HG02970 (cell line): ENCODE measurements at regions not wholly inside any gene's neighbourhood (a gene's known extent, or its start where the extent isn't known, plus 50 kb on each side); places are given as distances from the start of the nearest gene placed in this dataset.
"Not testable (repeated sequence)": the region's sequence is repeated elsewhere in the genome, so short reads cannot be mapped to it uniquely, and the experiment has no call there.

Experiments
- ATAC-seq: cut with Tn5 transposase; IDR thresholded peaks from one replicate; pipeline ENCODE4 v1.9.1; 2021; ENCODE audit warnings: mild to moderate bottlenecking, moderate library complexity, moderate number of reproducible peaks; ENCODE audit not compliant: unreplicated experiment, low FRiP score

DNA sequence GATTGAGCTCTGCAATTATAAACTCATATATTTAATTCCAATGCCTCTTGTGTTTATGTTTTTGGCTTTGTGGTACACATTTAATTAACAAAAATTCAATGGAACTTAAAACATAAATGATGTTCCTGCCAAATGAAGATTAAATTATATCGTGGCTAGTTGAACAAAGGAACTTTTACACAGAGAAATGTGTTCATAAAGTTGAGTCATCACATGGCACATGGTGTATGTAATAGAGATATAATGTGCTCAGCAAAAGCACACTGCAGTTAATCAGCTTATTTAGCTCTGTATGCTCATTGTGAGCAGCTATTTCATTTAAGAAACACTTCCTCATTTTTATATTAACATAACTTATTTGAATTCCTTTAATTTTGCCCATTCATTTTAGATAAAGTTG is 1295.6 kb upstream of the CITED2 start:
- ATAC-seq, result no peak

DNA sequence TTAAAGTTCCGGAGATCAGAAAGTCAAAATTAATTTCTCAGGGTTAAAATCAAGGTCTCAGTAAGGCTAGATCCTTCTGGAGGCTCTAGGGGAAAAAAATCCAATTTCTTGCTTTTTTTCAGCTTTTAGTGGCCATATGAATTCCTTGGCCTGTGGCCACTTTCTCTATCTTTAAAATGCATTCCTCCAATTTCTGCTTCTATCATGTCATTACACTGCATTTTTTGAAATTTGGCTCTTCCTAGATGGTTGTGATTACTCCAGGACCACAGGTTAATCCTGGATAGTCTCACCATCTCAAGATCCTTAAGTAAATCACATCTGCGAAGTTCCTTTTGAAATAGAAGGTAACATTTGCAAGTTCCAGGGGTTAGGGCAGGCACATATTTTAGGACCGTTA is 1294.9 kb upstream of the CITED2 start:
- no peak for ATAC-seq

DNA sequence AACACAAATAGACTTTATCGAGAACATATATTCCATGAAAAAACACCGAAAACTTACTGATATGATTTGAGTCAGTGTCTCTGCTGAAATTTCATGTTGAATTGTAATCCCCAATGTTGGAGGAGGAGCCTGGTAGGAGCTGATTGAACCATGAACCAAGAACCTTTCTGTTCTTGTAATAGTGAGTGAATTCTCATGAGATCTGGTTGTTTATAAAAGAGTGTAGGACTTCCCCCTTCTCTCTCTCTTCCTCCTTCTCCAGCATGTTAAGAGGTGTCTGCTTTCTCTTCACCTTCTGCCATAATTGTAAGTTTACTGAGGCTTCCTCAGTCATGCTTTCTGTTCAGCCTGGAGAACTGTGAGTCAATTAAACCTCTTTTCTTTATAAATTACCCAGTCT is 1289.3 kb upstream of the CITED2 start:
- ATAC-seq, result no peak

DNA sequence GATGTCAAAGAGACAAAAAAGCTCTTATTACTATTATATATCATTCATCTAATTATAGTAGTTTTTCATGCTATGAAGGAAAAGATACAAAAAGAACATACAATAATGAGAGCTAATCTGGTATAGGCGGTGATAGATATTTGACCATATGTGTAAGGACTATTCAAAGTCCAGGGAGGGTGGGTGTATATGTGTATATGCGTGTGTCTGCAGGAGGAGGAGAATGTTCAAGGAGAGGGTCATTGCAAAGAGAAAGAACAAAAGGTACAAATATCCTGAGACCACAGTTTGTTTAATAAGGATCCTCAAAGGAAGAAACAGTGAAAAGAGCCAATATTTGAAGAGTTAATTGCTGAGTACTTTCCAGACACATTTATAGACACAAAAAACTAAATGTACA is 1288.6 kb upstream of the CITED2 start:
- ATAC-seq, result no peak

DNA sequence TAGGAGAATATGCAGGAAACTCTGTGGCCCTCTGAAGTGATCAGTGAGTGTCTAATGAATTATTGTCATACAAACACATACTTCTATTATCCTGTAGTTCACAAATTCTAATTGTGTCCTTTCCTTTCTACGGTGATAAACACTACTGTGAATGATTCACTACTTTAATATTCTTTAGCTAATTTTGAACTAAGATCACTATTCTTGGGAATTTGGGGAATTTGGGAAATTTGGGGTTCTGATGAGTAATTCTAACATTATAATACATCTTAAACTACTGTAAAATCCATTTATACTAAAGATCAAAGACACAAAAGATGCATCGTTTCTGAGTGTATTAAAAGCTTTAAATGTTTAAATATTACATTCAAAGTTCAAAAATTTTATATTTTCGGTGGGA is 1287.2 kb upstream of the CITED2 start:
- ATAC-seq, result no peak

DNA sequence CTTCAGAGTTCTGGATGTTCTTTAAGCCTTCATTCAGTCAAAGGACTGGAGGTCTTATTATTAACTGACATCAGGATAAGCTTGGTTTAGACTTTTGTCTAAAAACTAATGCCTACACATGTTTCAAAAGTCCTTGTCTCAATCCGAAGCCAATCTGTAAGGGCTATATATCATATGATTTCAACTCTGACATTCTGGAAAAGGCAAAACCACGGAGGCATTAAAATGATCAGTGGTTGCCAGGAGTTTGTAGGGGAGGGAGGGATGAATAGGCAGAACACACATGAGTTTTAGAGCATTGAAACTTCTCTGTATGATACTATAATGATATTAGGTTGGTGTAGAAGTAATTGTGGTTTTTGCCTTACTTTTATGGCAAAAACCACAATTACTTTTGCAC is 1285.8 kb upstream of the CITED2 start:
- ATAC-seq, result no peak

DNA sequence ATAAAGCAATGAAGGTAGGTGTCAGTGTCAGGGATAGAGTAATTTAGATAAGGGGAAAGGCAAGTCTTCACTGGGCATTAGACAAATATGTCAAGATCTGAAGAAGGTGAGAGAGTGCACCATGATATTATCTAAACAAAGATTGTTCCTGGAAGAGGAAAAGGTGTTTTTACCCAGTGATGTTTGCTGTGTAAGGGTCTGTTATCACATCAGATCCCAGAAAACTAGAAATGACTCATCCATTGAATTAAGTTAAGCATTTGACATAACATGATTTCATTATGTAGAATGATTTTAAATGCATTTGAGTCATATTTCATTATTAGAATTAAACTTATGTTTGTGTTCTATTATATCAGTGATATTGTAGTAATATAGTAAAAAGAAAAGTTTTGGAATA is 1279.5 kb upstream of the CITED2 start:
- no peak for ATAC-seq

DNA sequence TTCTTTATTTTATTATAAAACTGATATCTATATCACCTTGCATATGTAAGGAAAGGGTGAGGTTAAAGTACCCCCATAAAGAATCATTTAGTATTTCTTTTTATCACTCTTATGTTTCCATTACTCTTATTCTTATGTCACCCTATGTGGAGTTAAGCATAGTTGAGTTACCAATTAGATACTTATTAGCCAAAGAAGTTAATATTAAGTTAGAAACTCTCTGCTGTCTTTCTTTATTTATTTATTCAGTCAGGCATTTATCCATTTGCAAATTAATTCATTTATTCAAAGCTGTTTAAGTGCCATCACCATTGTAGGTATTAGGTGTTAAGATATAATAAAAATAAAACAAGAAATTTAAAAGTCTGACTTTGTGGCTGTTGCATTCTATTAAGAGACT is 1279.1 kb upstream of the CITED2 start:
- no peak for ATAC-seq

DNA sequence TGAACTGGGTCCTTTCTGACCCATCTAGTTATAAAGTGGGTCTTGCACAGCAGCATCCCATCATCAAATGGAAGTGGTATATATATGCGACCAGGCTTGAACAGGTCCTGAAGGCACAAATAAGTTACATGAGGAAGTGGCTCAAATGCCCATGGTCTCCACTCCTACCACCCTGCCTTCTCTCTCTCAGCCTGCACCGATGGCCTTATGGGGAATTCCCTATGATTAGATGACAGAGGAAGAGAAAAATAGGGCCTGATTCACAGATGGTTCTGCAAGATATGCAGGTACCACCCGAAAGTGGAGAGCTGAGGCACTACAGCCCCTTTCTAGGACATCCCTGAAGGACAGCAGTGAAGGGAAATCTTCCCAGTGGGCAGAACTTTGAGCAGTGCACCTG is 1275.1 kb upstream of the CITED2 start:
- ATAC-seq, result not testable (repeated sequence)

DNA sequence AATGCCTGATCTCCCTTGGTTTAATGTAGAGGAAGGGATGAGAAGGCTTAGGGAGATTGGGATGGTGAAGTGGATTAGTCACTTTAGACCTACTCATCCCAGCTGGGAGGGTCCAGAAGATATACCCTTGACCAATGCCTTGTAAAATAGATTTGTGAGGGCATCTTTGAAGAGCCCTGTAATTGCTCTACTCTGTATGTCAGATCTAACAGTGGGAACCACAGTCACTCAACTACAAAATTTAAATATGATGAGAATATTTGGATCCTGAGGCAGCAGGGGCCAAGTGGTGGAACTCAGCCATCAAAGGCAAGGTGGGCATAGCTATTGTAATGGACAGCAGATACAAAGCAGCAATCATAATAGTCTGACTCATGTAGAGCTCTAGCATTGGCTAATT is 1272.9 kb upstream of the CITED2 start:
- not testable (repeated sequence) for ATAC-seq

DNA sequence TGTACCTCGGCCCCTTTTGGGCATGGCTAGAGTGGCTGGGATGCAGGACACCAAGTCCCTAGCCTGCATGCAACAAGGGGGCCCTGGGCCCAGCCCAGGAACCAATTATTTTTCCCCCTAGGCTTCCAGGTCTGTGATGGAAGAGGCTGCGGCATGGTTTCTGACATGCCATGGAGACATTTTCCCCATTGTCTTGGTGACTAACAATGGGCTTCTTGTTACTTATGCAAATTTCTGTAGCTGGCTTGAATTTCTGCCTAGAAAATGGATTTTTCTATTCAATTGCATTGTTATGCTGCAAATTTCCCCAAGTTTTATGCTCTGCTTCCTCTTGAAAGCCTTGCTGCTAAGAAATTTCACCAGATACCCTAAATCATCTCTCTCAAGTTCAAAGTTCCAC is 1269.6 kb upstream of the CITED2 start:
- ATAC-seq, result no peak

DNA sequence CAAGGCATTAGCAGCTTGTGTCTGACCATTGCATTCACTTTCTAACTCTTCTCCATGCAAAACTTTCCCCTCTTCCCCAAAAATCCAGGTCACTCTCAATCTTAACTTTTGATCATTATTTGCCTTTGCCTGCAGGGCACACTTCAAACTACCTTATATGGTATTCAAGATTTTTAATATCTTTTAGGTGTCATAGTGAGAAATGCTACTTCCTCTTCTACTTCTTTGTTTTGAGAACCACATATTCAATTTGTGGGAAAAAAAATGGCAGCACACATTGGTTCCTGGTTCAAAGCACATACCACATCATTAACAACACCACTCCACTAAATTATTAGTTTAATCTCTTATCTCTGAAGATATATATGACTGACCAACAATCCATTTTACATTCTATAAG is 1267.0 kb upstream of the CITED2 start:
- no peak for ATAC-seq

DNA sequence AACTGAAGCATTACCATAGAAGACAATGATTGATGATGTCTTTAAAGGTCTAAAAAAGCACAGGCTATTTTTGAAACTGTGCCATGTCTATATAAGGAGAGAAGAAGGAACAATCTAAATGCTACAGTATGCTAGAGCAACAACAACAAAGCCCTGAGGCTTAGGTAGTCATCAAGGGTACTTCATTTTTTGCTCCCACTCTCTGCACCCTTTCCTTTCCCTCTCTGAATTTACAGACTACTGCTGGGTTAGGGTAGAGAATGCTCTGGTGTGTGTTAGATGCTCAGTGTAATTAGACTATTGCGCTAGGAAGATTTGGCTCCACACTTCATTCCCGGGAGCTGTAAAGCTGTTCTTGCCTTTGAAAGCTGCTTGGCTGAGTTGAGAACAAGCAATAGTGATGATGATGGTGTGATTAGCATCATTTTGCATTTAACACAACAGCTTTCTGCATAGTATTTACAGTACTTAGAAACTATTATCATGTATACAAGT is 1262.5 kb upstream of the CITED2 start:
- ATAC-seq, result no peak

DNA sequence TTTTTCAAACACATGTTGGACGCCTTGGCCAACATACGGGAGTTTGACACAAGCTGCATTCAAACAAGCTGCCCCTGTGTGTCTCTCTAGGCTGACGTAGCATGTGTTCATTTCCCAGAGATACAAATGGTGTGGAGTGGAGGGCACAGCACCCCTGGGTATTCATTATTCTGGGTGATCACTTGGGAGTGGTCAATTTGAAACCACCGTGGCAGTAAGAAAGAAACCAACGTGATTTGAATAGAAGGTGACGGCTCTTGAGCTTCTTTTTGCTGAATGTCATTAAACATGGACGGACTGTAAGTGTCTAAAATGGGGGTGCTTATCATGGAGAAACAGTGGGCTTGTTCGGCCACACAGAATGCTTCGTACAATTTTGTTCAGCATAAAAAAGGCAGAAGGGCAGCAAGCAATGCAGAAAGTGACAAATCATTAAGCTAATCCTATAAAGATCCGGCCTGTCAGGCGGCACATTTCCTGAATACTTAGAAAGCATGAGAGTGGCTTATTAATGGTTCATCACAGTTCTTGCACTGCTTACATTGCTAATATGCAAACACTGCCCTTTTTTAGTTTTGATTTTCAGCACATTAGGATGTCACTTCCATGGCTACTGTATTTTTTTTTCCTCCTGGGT is 1261.9 kb upstream of the CITED2 start:
- no peak for ATAC-seq

DNA sequence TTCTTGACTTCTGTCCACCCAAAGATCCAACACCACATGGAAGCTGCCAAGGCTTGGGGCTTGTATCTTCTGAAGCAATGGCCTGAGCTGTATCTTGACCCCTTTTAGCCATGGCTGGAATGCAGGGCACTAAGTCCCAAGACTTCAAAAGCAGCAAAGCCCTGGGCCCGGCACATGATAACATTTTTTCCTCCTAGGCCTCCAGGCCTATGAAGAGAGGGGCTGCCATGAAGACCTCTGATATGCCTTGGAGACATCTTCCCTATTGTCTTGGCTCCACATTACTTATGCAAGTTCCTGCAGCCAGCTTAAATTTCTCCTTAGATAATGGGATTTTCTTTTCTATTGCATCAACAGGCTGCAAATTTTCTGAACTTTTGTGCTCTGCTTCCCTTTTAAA is 1252.6 kb upstream of the CITED2 start:
- ATAC-seq, result no peak

DNA sequence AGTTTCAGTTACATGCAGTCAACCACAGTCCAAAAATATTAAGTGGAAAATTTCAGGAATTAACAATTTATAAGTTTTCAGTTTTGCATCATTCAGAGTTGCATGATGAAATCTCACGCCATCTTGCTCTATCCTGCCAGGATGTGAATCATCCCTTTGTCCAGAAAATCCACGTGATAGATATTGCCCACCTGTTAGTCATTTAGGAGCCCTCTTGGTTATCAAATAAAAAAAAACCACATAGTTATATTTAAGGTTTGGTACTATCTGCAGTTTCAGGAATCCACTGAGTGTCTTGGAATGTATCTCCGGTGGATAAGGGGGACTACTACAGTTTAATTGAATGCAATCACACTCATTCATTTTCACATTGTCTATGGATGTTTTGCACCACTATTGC is 1249.0 kb upstream of the CITED2 start:
- ATAC-seq, result no peak

DNA sequence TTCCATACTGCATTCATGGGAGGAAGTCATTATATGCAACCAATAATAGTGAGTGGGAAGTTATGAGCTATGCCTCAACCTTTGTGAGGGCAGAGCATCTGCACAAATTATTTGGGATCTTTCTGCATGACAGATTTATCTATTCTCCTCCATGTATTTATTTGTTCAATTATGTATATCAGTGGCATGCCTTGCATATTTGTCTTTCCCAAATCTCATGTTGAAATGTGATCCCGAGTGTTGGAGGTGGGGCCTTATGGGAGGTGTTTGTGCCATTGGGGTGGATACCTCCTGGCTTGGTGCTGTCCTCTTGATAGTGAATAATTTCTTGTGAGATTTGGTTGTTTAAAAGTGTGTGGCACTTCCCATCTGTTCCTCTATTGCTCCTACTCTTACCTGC is 1246.0 kb upstream of the CITED2 start:
- no peak for ATAC-seq

DNA sequence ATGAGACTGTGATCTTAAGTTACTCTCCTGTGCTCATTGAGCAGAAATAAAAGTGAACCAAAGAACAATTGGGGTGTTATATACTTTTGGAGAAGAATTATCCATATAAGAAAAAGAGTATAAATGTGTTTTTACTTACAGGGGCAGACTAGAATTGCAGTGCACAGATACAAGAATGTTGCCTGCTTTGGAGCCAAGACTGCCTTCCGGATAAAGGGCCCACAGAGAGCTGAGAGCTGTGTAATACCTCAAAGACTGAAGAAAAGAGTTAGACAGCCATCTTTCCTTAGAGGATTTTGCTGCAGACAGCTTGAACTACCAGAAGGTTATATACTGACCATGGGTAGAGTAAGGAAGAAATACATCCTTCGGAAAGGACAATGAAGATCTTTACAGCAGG is 1235.5 kb upstream of the CITED2 start:
- ATAC-seq, result no peak

DNA sequence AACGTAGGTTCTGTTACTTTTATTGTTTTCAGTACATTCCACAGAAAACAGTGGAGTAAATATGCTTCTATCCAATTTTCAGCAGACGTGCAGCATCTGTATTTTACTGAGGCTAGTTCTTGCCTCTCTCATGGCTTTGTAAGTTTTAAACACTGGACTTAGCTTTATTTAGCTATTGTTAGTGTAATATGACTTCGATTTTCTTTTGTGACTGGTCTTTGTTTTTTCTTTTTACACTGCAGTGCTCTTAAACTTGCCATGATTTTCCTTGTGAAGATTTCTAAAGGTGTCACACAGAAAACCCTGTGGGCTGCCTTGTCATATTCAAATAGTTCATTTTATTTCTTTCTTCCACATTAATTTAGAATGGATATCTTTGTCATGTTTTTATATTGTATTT is 1234.9 kb upstream of the CITED2 start:
- no peak for ATAC-seq

DNA sequence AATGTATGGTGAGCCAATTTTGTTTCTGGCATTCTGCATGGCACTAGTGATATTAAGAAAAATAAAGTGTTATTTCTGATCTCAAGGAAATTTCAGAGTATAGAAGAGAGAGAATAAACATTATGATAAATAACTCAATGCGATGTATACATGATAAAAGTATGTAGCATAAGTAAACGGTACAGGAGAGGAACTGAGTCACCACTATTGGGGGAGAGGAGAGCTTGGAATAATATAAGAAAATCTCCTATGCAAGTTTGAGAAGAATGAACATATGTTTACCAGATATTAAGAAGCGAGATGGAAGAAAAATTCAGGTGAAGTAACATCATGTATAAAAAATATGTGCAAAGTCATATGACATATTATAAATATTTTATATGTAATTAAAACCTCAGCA is 1230.3 kb upstream of the CITED2 start:
- ATAC-seq, result no peak

DNA sequence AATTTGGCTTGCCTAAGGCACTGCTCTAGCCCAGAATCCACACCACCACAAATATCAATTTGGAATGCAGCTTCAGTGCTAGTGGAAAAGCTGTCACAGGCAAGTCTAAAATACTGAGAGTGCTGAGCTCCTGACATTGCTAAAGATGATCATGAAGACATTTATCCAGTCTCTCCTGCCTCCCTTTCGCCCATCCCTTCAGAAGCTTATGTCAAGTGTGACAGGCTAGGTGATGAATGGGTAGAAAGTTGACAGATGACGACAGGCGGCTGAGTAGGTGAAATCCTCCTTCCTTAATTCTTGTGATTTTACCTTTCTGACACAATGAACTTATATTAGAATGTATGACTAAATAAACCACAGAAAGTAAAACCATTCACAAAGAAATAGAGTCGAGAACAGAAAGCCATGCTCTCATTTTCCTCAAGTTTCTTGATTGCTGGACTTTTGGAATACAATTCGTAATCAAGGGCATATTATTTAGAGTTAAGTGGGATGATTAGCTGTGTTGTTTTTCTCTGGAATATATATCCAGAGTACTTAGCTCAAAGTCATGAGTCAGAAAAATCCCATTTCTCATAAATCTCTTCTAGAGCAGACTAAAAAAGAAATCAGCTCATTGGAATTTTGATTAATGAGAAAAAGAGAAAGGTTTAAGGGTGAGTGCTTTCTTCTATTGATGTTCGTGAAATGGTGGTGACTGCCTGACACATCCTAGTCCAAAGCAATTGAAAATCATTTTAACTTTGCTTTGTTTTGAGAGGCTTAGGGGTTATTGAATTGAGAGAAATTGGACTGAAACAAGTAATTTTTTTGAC is 1228.2 kb upstream of the CITED2 start:
- ATAC-seq, result no peak
